ENCODE measurements at regions not wholly inside any gene's neighbourhood (a gene's known extent, or its start where the extent isn't known, plus 50 kb on each side); places are given as distances from the start of the nearest gene placed in this dataset.

GRCh38 chrX:134716620-134717012 lies 58.3 kb upstream of the PLAC1 start:
- DNase-seq = no peak

GRCh38 chrX:134715930-134716619 lies 57.8 kb upstream of the PLAC1 start:
- no peak for DNase-seq

- no peak for DNase-seq
Measured at GRCh38 chrX:134714633-134715110, 56.4 kb upstream of the PLAC1 start.

GRCh38 chrX:134713618-134714107 lies 55.4 kb upstream of the PLAC1 start:
- DNase-seq = peak in 1 of 2 experiments; percentile 8

GRCh38 chrX:134712272-134712671 lies 54.0 kb upstream of the PLAC1 start:
- DNase-seq = no peak

- DNase-seq = peak in 1 of 2 experiments; percentile 38
Measured at GRCh38 chrX:134711135-134711921, 53.1 kb upstream of the PLAC1 start.

Data from NCI-H524 (cell line).